Esophagus squamous epithelium (tissue), 4 donors: ENCODE measurements at regions not wholly inside any gene's neighbourhood (a gene's known extent, or its start where the extent isn't known, plus 50 kb on each side); places are given as distances from the start of the nearest gene placed in this dataset.

Experiments used
- CTCF ChIP-seq, 6 experiments: fragments of 450-650 bp in 4 of 6; fragments of 200-600 bp in 2 of 6; sonication (generic) in 2 of 6; IDR thresholded peaks; one replicate each; pipeline ENCODE4 v1.5.1; 2016 to 2019; ENCODE audit warnings: antibody characterized with exemption in 6 of 6, mild to moderate bottlenecking in 4 of 6, moderate library complexity in 4 of 6
- POLR2A ChIP-seq, 4 donors: fragments of 450-650 bp; IDR thresholded peaks; one replicate each; pipeline ENCODE4 v1.6.1; 2017; ENCODE audit warnings: antibody characterized with exemption in 4 of 4, mild to moderate bottlenecking in 4 of 4, moderate library complexity in 3 of 4

- no peak for TF ChIP-seq CTCF (IDR thresholded peaks at IDR 0.05)
- no peak for TF ChIP-seq POLR2A (IDR thresholded peaks at IDR 0.05)
These were observed 195.9 kb upstream of the CDH4 start for GRCh38 chr20:61056116-61056515.
